Brain pericyte (primary cell): ENCODE measurements at regions not wholly inside any gene's neighbourhood (a gene's known extent, or its start where the extent isn't known, plus 50 kb on each side); places are given as distances from the start of the nearest gene placed in this dataset.
"Not testable (repeated sequence)": the region's sequence is repeated elsewhere in the genome, so short reads cannot be mapped to it uniquely, and the experiment has no call there.

Experiments
- DNase-seq: peaks from one replicate; pipeline ENCODE4 v3.0.0-alpha.2; 2012; ENCODE audit warnings: low read depth, low spot score

DNA sequence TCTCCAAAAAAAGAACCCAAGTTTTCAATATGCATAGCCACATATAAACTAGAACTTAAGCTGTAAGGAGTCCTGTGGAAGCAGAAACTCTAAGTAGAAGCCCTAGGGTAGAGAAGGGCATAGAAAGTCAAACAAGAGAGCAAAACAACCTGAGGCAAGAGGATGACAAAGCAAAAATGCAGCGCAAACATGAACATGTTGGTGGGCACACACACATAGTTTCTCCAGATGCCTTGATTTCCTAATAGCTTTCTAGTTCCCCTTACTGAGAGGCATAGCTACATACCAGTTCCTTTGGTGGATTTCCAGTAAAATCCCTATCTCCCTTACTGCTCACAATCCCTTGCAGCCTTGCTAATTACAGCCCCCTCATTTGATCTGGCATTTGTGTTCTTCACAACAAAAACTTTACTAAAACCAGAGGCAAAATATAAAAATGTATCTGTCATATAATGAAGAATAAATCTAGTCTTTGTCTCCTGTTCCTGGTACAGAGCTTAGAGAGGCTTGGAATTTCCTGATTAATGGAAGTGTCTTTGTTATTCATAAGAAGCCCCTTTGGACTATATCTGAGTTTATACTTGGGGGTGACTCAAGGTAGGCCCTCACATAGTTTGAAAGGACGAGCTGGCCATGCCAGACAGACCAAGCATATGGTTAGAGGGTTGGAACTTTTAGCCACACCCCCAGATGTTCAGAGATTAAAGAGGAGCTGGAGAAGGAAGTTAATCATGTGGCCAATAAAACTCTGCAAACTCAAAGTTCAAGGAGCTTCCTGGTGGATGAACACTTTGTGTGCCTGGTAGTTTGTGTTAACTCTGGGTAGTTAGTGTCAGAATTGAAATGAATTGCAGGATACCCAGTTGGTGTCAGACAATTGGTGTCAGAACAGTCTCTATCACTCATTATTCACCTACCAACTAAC is 52.7 kb upstream of the ZCCHC13 start:
- no peak for DNase-seq

DNA sequence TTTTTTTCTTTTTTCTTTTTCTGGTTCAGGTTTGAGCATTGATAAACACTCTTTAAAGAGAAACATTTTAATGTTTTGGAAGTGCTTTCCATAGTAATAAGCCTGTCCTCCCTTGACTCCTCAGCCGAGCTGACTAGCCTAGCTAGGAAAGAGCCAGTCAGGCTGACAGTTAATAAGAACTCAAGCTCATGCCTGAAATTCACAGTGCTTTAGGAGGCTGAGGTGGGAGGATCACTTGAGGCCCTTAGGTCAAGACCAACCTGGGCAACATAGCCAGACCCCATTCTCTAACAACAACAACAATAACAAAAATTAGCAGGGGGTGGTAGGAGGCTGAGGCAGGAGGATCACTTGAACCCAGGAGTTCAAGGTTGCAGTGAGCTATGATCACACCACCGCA is 53.4 kb upstream of the ZCCHC13 start:
- DNase-seq = no peak

DNA sequence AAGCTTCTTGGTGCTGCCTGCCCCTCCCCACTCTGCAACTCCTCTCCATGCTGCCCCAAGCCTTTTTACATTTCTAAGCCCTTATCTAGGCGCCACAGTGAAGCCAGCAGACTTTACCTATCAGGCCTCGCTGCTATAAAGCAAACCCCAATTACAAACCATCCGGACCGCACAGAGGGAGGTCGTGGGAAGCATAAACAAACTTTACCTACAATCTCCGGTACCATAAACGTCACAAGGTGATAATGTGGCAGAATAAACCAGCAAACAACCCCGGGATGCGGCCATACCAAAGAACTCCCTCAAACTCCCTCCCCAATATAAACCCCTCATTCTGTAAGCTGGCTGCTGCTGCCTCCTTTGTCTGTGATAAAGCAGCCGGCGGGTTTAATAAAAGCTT is 54.0 kb upstream of the ZCCHC13 start:
- DNase-seq = no peak

DNA sequence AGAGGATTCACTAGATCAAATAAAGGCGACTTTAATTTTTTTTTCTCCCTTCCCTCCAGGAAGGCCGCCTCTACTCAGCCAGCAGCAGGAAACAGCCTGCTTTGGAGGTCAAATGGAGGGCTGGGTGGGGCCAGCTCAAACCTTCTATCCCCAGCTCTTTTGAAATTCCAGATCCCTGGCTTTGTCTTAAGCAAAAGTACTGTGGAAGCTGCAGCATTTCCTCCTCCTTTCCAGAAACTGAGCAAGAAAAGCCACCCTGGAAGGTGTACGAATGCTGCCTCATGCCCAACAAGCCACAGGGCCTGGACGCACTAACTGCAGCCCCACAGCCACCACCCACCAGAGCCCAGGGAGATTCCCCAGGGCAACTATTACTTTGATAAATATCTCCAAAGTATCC is 55.1 kb upstream of the ZCCHC13 start:
- DNase-seq = no peak

DNA sequence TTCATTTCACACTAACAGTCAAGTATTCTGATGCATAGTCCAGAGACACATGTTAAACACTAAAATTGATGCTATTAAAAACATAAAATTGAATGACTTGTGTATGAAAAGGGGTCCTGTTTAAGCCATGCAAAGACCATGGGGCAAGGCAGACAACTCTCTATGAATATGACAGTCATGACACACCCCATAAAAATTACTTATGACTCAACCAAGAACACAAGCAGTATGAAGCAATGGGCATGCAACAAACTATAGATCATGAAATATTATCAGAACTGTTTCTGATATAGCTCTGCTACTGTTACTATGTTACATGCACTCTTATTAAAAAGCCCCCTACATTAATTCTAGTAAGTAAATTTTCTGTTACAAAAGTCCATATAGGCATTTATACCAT is 57.5 kb upstream of the ZCCHC13 start:
- no peak for DNase-seq

DNA sequence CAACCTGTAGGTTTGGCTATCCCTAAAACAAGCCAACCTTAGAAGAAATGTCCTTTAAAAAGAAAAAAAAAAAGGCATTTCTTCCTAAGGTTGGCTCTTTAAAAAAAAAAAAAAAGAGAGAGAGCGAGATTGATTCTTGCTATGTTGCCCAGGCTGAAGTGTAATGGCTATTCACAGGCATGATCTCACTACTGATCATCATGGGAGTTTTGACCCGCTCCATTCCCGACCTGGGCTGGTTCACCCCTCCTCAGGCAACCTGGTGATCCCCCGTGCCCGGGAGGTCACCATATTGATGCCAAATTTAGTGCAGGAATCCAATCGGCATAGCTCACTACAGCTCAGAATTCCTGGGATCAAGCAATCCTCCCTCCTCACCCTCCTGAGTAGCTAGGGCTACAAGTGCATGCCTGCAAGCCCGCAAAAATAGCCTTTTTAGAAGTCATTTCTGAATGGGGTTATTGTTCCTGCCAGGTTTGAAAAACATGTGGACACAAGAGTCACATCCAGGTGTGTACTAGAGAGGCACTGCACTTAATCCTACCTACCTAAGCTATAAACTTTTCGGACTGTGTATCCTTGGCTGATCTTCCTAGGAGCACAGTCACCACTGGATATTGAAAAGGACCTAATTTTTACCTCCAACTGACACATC is 61.4 kb upstream of the ZCCHC13 start:
- no peak for DNase-seq

DNA sequence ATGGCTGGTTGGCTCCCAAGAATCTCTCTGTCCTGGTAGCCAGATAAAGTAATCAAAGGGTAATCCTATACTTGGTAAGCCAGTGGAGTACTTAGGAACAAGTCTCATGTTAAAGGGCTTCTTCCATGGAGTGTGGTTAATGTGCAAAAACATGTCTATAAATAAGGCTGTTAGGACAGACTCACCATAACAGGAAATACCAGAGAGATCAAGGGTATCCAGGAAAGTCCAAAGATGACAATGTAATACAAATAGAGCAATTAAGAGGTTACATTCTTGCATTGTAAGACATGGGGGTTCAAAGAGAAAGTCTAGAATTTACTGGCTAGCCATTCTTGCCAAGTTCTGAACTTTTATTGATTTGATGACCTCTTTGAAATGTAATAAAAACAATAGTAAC is 61.9 kb upstream of the ZCCHC13 start:
- no peak for DNase-seq

DNA sequence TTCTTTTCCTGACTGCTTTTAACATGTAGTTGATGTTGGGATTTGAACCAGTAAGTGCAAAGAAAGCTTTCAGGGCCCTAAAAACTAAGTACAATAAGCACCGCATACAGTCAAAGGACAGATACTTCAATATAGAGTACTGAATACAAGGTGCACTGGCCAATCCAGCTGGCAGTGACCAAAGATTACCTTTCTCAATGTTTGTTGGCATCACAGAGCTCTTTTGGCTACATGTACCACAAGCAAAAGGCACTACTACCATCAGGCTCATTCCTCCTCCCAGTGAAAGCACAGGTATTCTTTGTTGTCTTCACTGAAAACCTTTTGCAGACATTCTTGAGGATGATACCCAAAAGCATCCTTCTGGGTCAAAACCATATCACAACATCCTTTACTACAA is 65.2 kb upstream of the ZCCHC13 start:
- DNase-seq = no peak

DNA sequence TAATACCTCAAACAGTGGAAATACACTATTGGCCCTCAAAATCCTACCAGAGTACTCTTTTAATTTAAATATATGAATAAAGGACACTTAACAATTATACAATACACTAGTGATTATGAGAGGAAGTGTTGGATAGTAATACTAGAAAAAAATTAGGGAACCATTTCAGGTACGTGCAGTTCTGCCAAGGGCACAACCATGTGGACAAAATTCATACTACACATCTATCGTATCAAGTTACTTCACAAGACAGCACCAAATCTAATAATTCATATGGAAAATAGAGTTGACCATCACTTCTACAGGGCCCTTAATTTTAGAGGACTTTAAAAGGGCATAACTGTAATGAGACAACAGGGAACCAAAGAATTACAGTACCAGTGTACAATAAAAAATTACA is 69.2 kb upstream of the ZCCHC13 start:
- DNase-seq = no peak

DNA sequence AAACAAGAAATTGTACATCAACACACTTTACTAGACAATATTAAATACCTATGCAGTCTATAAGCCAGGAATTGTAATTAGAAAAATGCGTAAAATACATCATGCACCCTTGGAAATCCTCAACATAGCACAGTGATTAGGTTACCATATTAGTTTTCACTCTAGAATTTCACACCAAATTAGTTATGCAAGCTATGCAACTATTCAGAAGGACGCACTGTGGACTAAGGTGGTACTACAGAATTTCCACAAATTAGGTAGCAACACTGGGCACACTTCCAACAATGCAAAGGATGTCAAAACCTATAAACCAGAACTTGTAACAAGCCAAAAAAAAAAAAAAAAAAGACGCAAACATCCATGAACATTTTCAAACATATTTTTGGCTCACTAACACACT is 71.1 kb upstream of the ZCCHC13 start:
- no peak for DNase-seq

DNA sequence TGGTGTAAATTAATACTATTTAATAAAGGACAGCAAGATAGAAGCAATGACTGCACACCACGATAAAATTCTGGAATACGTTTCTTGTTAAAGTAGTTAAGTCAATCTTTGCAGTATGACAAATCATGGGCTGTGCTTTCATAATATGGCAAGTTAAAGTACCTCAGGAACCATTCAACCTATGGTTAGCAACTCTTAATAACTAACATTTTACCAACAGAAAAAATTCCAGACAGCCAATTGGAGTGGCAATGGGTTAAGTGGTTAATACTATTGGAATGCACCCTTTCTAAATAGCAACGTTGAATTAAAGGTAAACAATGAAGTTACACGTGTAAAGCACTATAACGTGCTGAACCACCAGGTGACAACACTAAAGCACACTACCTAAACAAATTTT is 72.4 kb upstream of the ZCCHC13 start:
- no peak for DNase-seq

DNA sequence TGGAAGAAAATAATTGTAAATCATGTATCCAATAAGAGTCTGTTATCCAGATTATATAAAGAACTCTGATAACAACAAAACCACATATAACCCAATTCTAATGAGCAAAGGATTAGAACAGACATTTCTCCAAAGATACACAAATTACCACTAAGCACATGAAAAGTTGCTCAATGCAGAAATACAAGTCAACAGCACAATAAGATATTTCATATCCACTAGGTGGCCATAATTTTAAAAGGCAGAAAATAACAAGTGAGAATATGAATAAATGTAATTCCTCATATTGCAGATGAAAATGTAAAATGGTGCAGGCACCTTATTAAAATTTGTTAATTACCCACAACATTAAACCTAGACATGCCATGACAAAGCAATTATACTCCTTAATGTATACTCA is 73.9 kb upstream of the ZCCHC13 start:
- DNase-seq = no peak

DNA sequence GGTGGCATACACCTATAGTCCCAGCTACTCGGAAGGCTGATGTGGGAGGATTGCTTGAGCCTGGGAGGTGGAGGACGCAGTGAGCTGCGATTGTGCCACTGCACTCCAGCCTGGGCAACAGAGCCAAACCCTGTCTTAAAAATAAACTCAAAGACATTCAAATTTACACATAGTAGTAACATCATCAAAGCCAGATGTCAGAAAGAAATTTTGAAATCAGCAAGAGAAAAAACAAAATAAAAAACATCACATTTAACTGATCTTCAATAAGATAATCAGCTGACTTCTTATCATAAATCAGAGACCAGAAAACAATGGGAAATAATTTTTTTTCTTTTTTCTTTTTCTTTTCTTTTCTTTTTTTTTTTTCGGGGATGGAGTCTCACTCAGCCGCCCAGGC is 78.9 kb upstream of the ZCCHC13 start:
- DNase-seq = no peak

DNA sequence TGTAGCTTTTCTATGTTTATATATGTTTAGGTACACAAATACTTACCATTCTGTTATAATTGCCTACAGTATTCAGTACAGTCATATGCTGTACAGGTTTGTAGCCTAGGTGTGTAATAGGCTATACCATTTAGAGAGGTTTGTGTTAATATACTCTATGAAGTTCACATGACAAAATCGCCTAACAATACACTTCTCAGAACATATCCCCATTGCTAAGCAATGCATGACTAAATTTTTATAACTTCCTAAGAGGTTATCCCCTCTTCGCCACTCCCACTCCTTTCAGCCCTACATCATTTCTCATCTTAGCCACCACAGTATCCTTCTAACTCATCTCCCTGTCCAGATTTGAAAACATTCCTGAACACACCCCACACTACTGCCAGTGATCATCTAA is 83.7 kb upstream of the ZCCHC13 start:
- no peak for DNase-seq

DNA sequence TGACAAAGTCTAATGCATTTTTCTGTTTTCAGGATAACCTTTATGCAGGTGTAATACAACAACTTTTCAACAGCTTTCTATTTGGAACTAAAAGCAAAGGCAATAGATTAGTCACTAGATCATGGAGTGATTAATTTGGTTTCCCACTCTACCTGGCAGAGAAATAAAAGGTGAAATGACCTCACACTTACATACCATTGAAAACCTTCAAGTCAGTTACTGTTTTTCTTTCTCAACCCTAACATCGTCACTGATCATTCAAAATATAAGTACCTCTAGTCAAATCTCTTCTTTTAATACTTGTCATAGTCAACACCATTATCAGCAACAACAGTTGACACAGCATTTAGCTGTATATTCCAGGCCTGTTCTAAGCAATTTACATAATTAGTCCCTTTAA is 85.1 kb upstream of the ZCCHC13 start:
- DNase-seq = no peak

DNA sequence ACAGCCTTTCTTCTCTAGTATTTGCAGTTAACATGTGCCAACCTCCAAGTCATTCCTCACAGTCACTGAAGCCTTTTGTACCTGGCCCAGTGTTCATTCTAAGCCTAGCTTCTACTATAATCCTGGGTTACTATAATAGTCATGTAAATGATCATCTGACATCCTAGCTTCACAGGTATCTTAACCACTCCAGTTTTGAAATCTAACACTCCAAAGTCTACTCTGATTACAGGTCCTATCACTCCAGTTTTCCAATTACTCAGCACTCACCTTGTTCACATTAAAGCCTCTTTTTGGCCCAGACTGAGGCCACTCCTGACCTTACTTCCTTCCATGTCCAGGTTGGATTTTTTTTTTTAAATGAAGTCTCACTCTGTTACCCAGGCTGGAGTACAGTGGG is 87.6 kb upstream of the ZCCHC13 start:
- no peak for DNase-seq

DNA sequence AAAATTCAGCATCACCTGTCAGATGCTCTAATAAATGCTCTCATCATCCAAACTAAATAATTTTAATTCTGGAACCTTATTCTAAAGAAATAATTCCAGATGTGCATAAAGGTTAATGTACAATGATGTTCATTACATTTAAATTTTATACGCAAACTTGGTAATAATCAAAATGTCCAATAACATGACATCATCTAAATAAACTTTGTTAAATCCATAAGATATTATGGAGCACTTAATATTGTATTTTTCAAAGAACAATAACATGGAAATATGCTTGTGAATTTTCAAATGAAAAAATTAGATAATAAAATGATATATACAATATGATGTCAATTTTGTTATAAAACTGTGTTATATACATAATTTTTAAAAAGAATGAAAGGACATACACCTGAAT is 92.1 kb upstream of the ZCCHC13 start:
- no peak for DNase-seq

DNA sequence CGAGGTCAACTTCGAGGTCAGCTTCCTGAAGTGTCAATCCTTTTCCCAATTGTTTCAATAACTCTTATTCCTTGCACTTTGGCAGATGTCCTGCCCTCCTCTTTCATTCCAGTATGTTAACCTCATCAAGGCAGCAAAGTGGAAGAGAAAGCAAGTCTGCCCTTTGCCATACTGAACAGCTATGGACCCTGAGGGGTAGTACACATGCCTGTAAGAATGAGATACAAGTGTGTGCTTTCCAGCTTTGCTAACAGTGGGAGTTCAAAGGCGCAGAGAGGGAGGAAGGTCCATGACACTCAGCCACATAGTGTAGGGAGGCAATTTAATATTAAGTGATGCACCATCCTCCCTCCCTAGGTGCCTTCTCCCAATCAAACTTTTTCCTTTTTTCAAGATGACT is 96.4 kb upstream of the ZCCHC13 start:
- DNase-seq = no peak

DNA sequence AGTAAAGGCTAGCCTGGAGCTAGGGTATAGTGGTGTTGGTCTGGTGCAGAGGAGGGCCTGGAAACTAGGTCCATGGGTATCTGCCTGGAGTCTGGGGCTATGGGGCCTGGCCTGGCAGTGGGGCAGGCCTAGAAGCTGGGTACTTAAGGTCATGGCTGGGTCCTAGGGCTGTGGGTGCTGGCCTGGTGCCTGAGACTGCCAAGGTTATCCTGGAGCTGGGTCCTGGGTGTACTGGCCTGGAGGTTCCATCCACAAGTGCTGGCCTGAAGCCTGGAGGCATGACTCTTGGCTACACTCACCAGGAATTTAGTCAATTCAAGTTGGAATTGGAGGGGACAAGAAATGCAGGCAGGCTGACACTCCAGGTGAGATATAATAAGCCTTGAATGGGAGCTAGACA is 108.4 kb upstream of the ZCCHC13 start:
- DNase-seq = no peak

DNA sequence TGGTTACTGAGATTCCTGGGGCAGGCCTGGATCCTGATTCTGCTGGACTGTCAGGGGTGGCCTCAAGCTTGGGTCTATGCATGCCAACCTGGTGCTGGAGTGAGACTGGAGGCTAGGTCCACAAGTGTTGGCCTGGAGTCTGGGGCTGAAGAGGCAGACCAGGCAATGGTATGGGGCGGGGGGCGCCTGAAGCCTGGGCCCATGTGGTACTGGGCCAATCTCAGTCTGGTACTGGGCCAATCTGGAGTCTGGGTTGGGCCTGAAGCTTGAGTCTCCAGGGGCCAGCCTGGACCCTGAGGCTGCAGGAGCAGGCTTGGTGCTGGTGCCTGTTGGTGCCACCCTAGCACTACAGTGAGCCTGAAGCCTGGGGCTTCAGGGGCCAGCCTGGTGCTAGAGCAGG is 108.9 kb upstream of the ZCCHC13 start:
- DNase-seq = no peak

DNA sequence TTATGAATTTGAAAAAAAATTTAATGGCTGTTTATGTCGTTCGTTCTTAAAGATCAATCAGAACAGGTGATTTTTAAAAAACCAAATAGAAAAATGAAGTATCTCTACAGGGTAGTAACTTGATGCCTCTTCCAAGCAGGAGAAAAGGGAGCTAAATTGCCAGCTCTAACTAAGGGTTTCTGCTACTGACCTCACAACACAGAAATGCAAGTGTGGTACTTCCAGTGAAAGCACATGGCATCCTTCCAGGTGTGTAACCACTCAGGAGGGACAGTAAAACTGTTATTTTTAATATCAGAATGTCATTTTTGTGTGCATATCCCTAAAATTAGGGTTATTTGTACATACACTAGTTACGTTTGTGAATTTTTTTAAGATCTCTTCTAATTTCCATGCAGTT is 116.8 kb upstream of the ZCCHC13 start:
- no peak for DNase-seq

DNA sequence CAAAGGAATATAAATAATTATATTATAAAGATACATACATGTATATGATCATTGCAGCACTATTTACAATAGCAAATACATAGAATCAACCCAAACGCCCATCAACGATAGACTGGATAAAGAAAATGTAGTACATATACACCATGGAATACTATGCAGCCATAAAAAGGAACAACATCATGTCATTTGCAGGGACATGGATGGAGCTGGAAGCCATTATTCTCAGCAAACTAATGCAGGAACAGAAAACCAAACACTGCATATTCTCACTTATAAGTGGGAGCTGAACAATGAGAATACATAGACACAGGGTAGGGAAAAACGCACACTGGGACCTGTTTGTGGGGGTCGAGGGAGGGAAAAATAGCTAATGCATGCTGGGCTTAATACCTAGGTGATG is 120.9 kb upstream of the ZCCHC13 start:
- DNase-seq = not testable (repeated sequence)

DNA sequence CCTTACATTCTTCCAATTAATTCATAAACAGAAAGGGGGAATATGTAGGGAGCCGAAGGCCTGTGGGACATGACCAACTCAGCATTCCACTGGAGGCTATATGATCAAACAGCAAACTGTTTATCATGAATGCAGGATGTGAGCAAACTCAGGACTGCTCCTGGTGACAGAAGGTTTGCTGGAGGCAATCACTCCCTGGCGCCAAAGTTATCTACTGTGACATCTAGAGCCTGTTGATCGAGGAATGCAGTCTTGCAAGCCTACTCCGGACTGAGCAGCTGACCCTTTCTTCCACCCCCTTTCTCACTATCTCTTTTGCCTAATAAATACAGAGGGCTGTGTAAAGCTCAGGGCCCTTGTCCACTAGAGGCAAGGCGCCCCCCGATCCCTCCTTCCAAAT is 122.0 kb upstream of the ZCCHC13 start:
- DNase-seq = not testable (repeated sequence)
